Calu3 (cell line): ENCODE measurements at regions not wholly inside any gene's neighbourhood (a gene's known extent, or its start where the extent isn't known, plus 50 kb on each side); places are given as distances from the start of the nearest gene placed in this dataset.

Experiments
- BruUV-seq: library from RNA; stranded (reverse); fragments of 400-500 nt; replicated peaks from 2 replicates; lab custom pipeline; 2021; lab: Mats Ljungman, UMichigan
- CTCF ChIA-PET: fragments of 300-600 bp; sonication (Branson Sonifier 250); formaldehyde crosslinking; loops from one replicate; lab custom pipeline; 2022; ENCODE audit warnings: antibody characterized with exemption; lab: Charles Lee
- DNase-seq: peaks from one replicate; pipeline ENCODE4 v3.0.0; 2022
- H3K27ac Mint-ChIP-seq: one replicate; pipeline ENCODE4 v1.8.0; 2022; ENCODE audit warnings: mixed read lengths; ENCODE audit not compliant: unreplicated experiment
- H3K27me3 Mint-ChIP-seq: one replicate; pipeline ENCODE4 v1.8.0; 2022; ENCODE audit warnings: mixed read lengths; ENCODE audit not compliant: unreplicated experiment
- H3K36me3 Mint-ChIP-seq: one replicate; pipeline ENCODE4 v1.8.0; 2022; ENCODE audit warnings: mild to moderate bottlenecking, moderate library complexity, mixed read lengths; ENCODE audit not compliant: insufficient read depth, unreplicated experiment
- H3K4me1 Mint-ChIP-seq: one replicate; pipeline ENCODE4 v1.8.0; 2022; ENCODE audit warnings: mild to moderate bottlenecking, low read depth, mixed read lengths; ENCODE audit not compliant: unreplicated experiment
- H3K4me3 Mint-ChIP-seq: one replicate; pipeline ENCODE4 v1.8.0; 2022; ENCODE audit warnings: mild to moderate bottlenecking, low read depth, moderate library complexity, mixed read lengths; ENCODE audit not compliant: unreplicated experiment
- H3K9me3 Mint-ChIP-seq: one replicate; pipeline ENCODE4 v1.8.0; 2022; ENCODE audit warnings: low read depth, mixed read lengths; ENCODE audit not compliant: unreplicated experiment
- intact Hi-C: fragments of 100-400 bp; cut with micrococcal nuclease; formaldehyde crosslinking; loops from one replicate; pipeline ENCODE4 v1.10.0; 2022; ENCODE audit not compliant: unreplicated experiment
- TF ChIP-seq, protein P1 (sequence below): fragments of 200-600 bp; IDR thresholded peaks from one replicate; pipeline ENCODE4 v1.8.0; 2022; ENCODE audit warnings: antibody characterized with exemption; ENCODE audit not compliant: unreplicated experiment

DNA sequence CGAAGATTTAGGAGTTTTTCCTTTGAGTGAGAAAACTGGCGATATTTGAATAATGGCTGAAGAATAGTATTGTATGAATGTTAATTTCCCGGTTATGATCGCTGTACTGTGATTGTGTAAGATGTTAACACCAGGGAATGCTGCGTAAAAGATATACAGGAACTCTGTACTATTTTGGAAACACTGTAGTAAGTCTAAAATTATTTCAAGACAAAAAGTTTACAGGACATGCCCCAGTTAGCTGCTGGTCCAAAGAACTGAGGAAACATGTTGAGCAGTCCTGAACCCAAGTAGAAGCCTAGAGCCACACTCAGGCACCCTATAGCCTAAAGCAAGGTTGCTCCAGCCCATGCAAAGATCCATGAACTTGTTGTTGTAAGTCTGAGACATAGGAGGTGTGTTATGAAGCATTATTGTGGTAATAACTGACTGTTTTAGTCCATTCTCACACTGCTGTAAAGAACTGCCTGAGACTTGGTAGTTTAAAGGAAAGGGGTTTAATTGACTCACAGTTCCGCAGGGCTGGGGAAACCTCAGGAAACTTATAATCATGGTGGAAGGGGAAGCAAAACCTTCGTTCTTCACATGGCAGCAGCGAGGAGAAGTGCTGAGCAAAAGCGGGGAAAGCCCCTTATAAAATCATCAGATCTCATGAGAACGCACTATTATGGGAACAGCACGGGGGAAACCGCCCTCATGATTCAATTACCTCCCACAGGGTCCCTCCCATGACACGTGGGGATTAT, 99.8 kb upstream of the RESF1 start:
- Mint-ChIP-seq H3K36me3 (no peaks in the 10 kb centered on the region), H3K4me3 (no peak overlapping the region), H3K27me3 (no peaks in the 10 kb centered on the region), H3K9me3 (no peaks in the 10 kb centered on the region), H3K27ac (no peak overlapping the region), H3K4me1 (peaks cover under 1% of the 10 kb centered on the region)
- DNase-seq: no peak
- intact Hi-C loops: loop anchor here (5.0 kb wide), 1 partner anchor 83 kb away; no protein-coding TSS in a partner anchor
- no TSS peak for BruUV-seq
- CTCF ChIA-PET: no interaction called here
- TF ChIP-seq, protein P1, sequence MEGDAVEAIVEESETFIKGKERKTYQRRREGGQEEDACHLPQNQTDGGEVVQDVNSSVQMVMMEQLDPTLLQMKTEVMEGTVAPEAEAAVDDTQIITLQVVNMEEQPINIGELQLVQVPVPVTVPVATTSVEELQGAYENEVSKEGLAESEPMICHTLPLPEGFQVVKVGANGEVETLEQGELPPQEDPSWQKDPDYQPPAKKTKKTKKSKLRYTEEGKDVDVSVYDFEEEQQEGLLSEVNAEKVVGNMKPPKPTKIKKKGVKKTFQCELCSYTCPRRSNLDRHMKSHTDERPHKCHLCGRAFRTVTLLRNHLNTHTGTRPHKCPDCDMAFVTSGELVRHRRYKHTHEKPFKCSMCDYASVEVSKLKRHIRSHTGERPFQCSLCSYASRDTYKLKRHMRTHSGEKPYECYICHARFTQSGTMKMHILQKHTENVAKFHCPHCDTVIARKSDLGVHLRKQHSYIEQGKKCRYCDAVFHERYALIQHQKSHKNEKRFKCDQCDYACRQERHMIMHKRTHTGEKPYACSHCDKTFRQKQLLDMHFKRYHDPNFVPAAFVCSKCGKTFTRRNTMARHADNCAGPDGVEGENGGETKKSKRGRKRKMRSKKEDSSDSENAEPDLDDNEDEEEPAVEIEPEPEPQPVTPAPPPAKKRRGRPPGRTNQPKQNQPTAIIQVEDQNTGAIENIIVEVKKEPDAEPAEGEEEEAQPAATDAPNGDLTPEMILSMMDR: no peak

DNA sequence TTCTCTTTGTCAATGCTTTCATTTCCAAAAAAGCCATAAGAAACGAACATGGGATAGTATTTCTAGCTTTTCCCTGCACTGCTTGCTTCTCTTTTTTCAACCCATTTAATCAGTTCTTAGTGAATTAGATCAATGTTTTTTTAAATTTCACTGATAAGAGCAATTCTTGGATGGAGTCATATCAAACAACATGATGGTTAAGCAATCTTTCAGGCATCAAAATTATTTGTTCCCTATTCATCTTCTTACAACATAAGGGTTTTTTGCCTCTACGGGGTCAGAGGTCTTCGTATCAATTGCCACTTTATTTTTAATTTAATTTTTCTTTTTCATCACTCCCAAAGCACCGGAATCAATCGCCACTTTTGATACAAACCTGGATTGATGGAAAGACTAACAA, 103.8 kb upstream of the RESF1 start:
- intact Hi-C loops: loop anchor here (5.0 kb wide), 1 partner anchor 87 kb away; no protein-coding TSS in a partner anchor
- peaks cover 10% of the 10 kb centered on the region for H3K4me1 Mint-ChIP-seq
- no peak overlapping the region for H3K27ac Mint-ChIP-seq
- H3K4me3 Mint-ChIP-seq: no peak overlapping the region
- no peaks in the 10 kb centered on the region for H3K27me3 Mint-ChIP-seq
- peaks cover 6% of the 10 kb centered on the region for H3K9me3 Mint-ChIP-seq
- CTCF ChIA-PET: no interaction called here
- TF ChIP-seq, protein P1: no peak
- peaks cover 6% of the 10 kb centered on the region for H3K36me3 Mint-ChIP-seq
- BruUV-seq: no TSS peak
- no peak for DNase-seq

DNA sequence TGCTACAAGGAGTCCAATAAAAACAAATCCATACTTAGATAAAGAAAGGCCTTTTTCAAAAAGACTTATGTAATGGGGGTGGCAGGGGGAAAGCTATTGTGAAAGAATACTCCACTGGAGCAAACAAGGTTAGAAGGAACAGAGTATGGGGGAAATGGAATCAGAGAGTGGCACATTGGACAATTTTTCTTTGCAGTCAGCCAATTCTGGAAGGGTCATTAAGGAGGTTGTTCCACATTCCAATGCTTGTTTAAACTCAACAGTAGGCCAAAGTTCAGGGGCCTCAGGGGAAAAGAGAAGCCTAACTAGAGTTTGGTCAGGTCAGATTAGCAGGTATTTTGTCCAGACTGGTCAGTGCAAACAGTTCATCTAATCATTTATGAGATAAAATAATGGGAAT, 105.2 kb upstream of the RESF1 start:
- CTCF ChIA-PET: no interaction called here
- DNase-seq: peak; percentile 17
- BruUV-seq: no TSS peak
- peak overlapping the region; percentile 26 for H3K27ac Mint-ChIP-seq
- no peaks in the 10 kb centered on the region for H3K27me3 Mint-ChIP-seq
- no peak overlapping the region for H3K4me3 Mint-ChIP-seq
- TF ChIP-seq, protein P1: no peak
- peaks cover 6% of the 10 kb centered on the region for H3K36me3 Mint-ChIP-seq
- intact Hi-C loops: loop anchor here (5.0 kb wide), 1 partner anchor 113 kb away; no protein-coding TSS in a partner anchor
- peaks cover 10% of the 10 kb centered on the region for H3K4me1 Mint-ChIP-seq
- H3K9me3 Mint-ChIP-seq: peaks cover 6% of the 10 kb centered on the region

DNA sequence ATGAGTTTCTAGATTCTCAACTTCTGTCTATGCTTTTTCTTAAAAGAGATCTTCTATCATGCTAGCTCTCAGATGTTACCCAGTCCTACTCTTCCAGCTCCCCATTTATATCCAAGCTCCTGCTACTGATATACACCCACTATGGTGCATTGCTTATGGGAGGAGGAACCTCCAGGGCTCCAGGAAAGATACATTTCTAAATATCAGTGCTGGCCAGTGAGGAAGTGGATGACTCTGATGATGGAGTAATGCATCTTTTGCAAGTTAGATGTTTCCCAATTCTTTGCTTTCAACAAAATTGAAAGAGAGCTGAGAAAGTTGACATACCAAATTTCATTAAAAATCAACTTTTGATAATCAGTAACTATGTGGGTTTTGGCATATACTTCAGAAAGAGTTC, 105.7 kb upstream of the RESF1 start:
- H3K4me3 Mint-ChIP-seq: no peak overlapping the region
- peaks cover 6% of the 10 kb centered on the region for H3K36me3 Mint-ChIP-seq
- CTCF ChIA-PET: no interaction called here
- BruUV-seq: no TSS peak
- H3K4me1 Mint-ChIP-seq: peaks cover 10% of the 10 kb centered on the region
- intact Hi-C loops: loop anchor here (5.0 kb wide), 1 partner anchor 114 kb away; no protein-coding TSS in a partner anchor
- DNase-seq: no peak
- peak overlapping the region; percentile 26 for H3K27ac Mint-ChIP-seq
- TF ChIP-seq, protein P1: no peak
- H3K9me3 Mint-ChIP-seq: peaks cover 6% of the 10 kb centered on the region
- no peaks in the 10 kb centered on the region for H3K27me3 Mint-ChIP-seq
